Gastrocnemius medialis (tissue), 4 donors: ENCODE measurements at regions not wholly inside any gene's neighbourhood (a gene's known extent, or its start where the extent isn't known, plus 50 kb on each side); places are given as distances from the start of the nearest gene placed in this dataset.

Experiments
- CTCF ChIP-seq, 5 experiments: fragments of 450-650 bp in 3 of 5; fragments of 200-600 bp in 2 of 5; sonication (generic) in 2 of 5; IDR thresholded peaks in 4 of 5; conservative IDR thresholded peaks in 1 of 5; 1 replicate in 4 of 5; 2 replicates in 1 of 5; pipeline ENCODE4 v1.5.1; 2016 to 2019; ENCODE audit warnings: antibody characterized with exemption in 5 of 5, mild to moderate bottlenecking in 3 of 5, moderate library complexity in 3 of 5
- POLR2A ChIP-seq, 2 donors: fragments of 450-650 bp; IDR thresholded peaks; one replicate each; pipeline ENCODE4 v1.6.1; 2017; ENCODE audit warnings: antibody characterized with exemption in 2 of 2, mild to moderate bottlenecking in 2 of 2, moderate library complexity in 2 of 2

- TF ChIP-seq POLR2A (IDR thresholded peaks at IDR 0.05) (no peak), CTCF (IDR thresholded peaks at IDR 0.05 in 4 of 5, conservative IDR thresholded peaks at IDR 0.05 in 1 of 5) (no peak)
These were observed 111.2 kb upstream of the FAM174A start for GRCh38 chr5:100424017-100424416.
